Mesenchymal stem cell (in vitro differentiated cells and primary cell): ENCODE measurements at regions not wholly inside any gene's neighbourhood (a gene's known extent, or its start where the extent isn't known, plus 50 kb on each side); places are given as distances from the start of the nearest gene placed in this dataset.

Experiments used
- DNase-seq: peaks from one replicate; pipeline ENCODE4 v3.0.0-alpha.2; 2013
- H2AFZ ChIP-seq: one replicate; pipeline ENCODE4 v1.6.1; 2013; ENCODE audit warnings: low read depth, mild to moderate bottlenecking, control low read depth, inconsistent platforms, low read length, moderate library complexity
- H2AK5ac ChIP-seq: 2 replicates; pipeline ENCODE4 v1.6.1; 2013; ENCODE audit warnings: low read length, moderate library complexity, mild to moderate bottlenecking, inconsistent platforms; ENCODE audit not compliant: severe bottlenecking
- H2BK120ac ChIP-seq: one replicate; pipeline ENCODE4 v1.6.1; 2013; ENCODE audit warnings: low read depth, mild to moderate bottlenecking, inconsistent platforms, low read length, moderate library complexity
- H2BK12ac ChIP-seq, 2 experiments: one replicate each; pipeline ENCODE4 v1.6.1; 2013; ENCODE audit warnings: inconsistent platforms in 2 of 2, low read length in 2 of 2, mild to moderate bottlenecking in 2 of 2, moderate library complexity in 2 of 2, control low read depth in 1 of 2
- H2BK15ac ChIP-seq: one replicate; pipeline ENCODE4 v1.6.1; 2013; ENCODE audit warnings: mild to moderate bottlenecking, low read depth, inconsistent platforms; ENCODE audit not compliant: poor library complexity, severe bottlenecking
- H2BK5ac ChIP-seq: 2 replicates; pipeline ENCODE4 v1.6.1; 2013; ENCODE audit warnings: low read depth, mild to moderate bottlenecking, low read length, control low read depth, inconsistent platforms; ENCODE audit not compliant: poor library complexity, severe bottlenecking
- H3K14ac ChIP-seq, 2 experiments: one replicate each; pipeline ENCODE4 v1.6.1; 2013; ENCODE audit warnings: inconsistent platforms in 2 of 2, low read length in 2 of 2, control low read depth in 1 of 2, mild to moderate bottlenecking in 1 of 2, moderate library complexity in 1 of 2
- H3K18ac ChIP-seq, 2 experiments: one replicate each; pipeline ENCODE4 v1.6.1; 2013; ENCODE audit warnings: inconsistent platforms in 2 of 2, low read length in 2 of 2, control low read depth in 1 of 2, low read depth in 1 of 2, mild to moderate bottlenecking in 1 of 2
- H3K23ac ChIP-seq, 2 experiments: one replicate each; pipeline ENCODE4 v1.6.1; 2013; ENCODE audit warnings: inconsistent platforms in 2 of 2, low read length in 2 of 2, mild to moderate bottlenecking in 2 of 2, moderate library complexity in 2 of 2, control low read depth in 1 of 2
- H3K27ac ChIP-seq: 2 replicates; pipeline ENCODE4 v1.5.1; 2013; ENCODE audit warnings: mild to moderate bottlenecking, moderate library complexity, low read length, control low read depth, inconsistent platforms; ENCODE audit not compliant: poor library complexity, severe bottlenecking
- H3K27me3 ChIP-seq, 2 experiments: 2 replicates each; pipeline versions ENCODE4 v1.6.1 to v1.7.0; 2013; ENCODE audit warnings: low read length in 2 of 2, mild to moderate bottlenecking in 2 of 2, moderate library complexity in 2 of 2, control low read depth in 1 of 2, inconsistent platforms in 1 of 2; ENCODE audit not compliant: control insufficient read depth in 1 of 2, insufficient read depth in 1 of 2
- H3K36me3 ChIP-seq, 2 experiments: 2 replicates each; pipeline versions ENCODE4 v1.6.1 to v1.7.0; 2013; ENCODE audit warnings: low read length in 2 of 2, control low read depth in 1 of 2, inconsistent platforms in 1 of 2, low read depth in 1 of 2, mild to moderate bottlenecking in 1 of 2; ENCODE audit not compliant: insufficient read depth in 2 of 2, control insufficient read depth in 1 of 2
- H3K4ac ChIP-seq, 2 experiments: one replicate each; pipeline ENCODE4 v1.6.1; 2013; ENCODE audit warnings: inconsistent platforms in 2 of 2, low read length in 2 of 2, mild to moderate bottlenecking in 2 of 2, moderate library complexity in 2 of 2, control low read depth in 1 of 2, low read depth in 1 of 2
- H3K4me1 ChIP-seq: 2 replicates; pipeline ENCODE4 v1.6.1; 2013; ENCODE audit warnings: low read depth, low read length, control low read depth; ENCODE audit not compliant: control insufficient read depth, insufficient read depth
- H3K4me2 ChIP-seq: 2 replicates; pipeline ENCODE4 v1.6.1; 2013; ENCODE audit warnings: low read length, mild to moderate bottlenecking, inconsistent platforms; ENCODE audit not compliant: poor library complexity, severe bottlenecking
- H3K4me3 ChIP-seq, 2 experiments: 2 replicates each; pipeline versions ENCODE4 v1.5.1 to v1.7.0; 2013; ENCODE audit warnings: low read length in 2 of 2, mild to moderate bottlenecking in 2 of 2, control low read depth in 1 of 2, low read depth in 1 of 2; ENCODE audit not compliant: insufficient read depth in 1 of 2
- H3K79me1 ChIP-seq: replicated peaks from 2 replicates; pipeline ENCODE4 v1.6.1; 2013; ENCODE audit warnings: mild to moderate bottlenecking, control low read depth, low read length, inconsistent platforms; ENCODE audit not compliant: poor library complexity, severe bottlenecking
- H3K9ac ChIP-seq: 2 replicates; pipeline ENCODE4 v1.7.0; 2013; ENCODE audit warnings: mild to moderate bottlenecking, low read length, moderate library complexity
- H3K9me3 ChIP-seq: 2 replicates; pipeline ENCODE4 v1.7.0; 2013; ENCODE audit warnings: mild to moderate bottlenecking, low read length; ENCODE audit not compliant: control insufficient read depth
- H4K8ac ChIP-seq: one replicate; pipeline ENCODE4 v1.6.1; 2013; ENCODE audit warnings: inconsistent platforms, mild to moderate bottlenecking, low read length, moderate library complexity
- H4K91ac ChIP-seq: one replicate; pipeline ENCODE4 v1.6.1; 2013; ENCODE audit warnings: mild to moderate bottlenecking, low read length, inconsistent platforms
- WGBS: methylation state at CpG from one replicate; pipeline ENCODE4 v1.1.7; 2013; ENCODE audit warnings: mixed read lengths; 5-methylcytosine and 5-hydroxymethylcytosine counted together

GRCh38 chr2:5183031-5183430, 509.2 kb upstream of the SOX11 start:
- WGBS: 76% methylated on average over 5 of the region's 5 CpGs
- no peaks in the 10 kb centered on the region for H3K36me3 ChIP-seq

DNA sequence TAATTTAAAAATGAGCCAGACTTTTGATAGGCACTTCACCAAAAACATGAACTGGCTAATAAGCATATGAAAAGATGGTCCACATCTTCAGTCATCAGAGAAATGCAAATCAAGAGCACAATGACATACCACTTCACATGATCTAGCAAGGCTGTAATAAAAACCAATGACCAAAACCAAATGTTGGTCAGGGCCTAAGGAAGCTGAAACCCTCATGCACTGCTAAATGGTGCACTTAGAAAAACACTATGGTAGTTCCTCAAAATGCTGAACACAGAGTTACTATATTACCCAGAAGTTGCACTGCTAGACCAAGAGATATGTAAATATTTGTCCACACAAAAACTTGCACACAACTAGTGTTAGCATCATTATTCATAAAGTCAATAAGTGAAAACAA, 504.9 kb upstream of the SOX11 start:
- DNase-seq: no peak
- H3K23ac ChIP-seq: no peak overlapping the region
- H3K4me2 ChIP-seq: no peak overlapping the region
- no peaks in the 10 kb centered on the region for H3K79me1 ChIP-seq
- H4K91ac ChIP-seq: no peak overlapping the region
- no peaks in the 10 kb centered on the region for H3K4me1 ChIP-seq
- no peak overlapping the region for H3K27ac ChIP-seq
- H2BK15ac ChIP-seq: no peak overlapping the region
- H2BK5ac ChIP-seq: no peak overlapping the region
- H4K8ac ChIP-seq: no peak overlapping the region
- H3K9ac ChIP-seq: no peak overlapping the region
- H2AFZ ChIP-seq: no peak overlapping the region
- no peak overlapping the region for H3K4me3 ChIP-seq
- no peak overlapping the region for H2AK5ac ChIP-seq
- no peaks in the 10 kb centered on the region for H3K36me3 ChIP-seq
- peaks cover 30% of the 10 kb centered on the region for H3K9me3 ChIP-seq
- H2BK120ac ChIP-seq: no peak overlapping the region
- no peak overlapping the region for H3K14ac ChIP-seq
- no peak overlapping the region for H2BK12ac ChIP-seq
- no peak overlapping the region for H3K4ac ChIP-seq
- no peaks in the 10 kb centered on the region for H3K27me3 ChIP-seq
- no peak overlapping the region for H3K18ac ChIP-seq

More at GRCh38 chr2:5183031-5183430, 509.2 kb upstream of the SOX11 start:
- DNase-seq: no peak
- Histone ChIP-seq H4K8ac (no peak overlapping the region), H3K4ac (no peak overlapping the region), H3K79me1 (no peaks in the 10 kb centered on the region), H2BK5ac (no peak overlapping the region), H3K4me2 (no peak overlapping the region), H3K9me3 (peaks cover 24% of the 10 kb centered on the region), H3K4me1 (no peaks in the 10 kb centered on the region), H2BK12ac (no peak overlapping the region), H2BK120ac (no peak overlapping the region), H3K18ac (no peak overlapping the region), H3K4me3 (no peak overlapping the region), H2AK5ac (no peak overlapping the region), H3K27me3 (no peaks in the 10 kb centered on the region), H3K9ac (no peak overlapping the region), H3K14ac (no peak overlapping the region), H3K23ac (no peak overlapping the region), H2BK15ac (no peak overlapping the region), H2AFZ (no peak overlapping the region), H3K27ac (no peak overlapping the region), H4K91ac (no peak overlapping the region)

GRCh38 chr2:5188636-5189035, 503.5 kb upstream of the SOX11 start:
- Histone ChIP-seq H2AFZ (no peak overlapping the region), H3K4me1 (no peaks in the 10 kb centered on the region), H3K27ac (no peak overlapping the region), H3K18ac (no peak overlapping the region), H2BK12ac (no peak overlapping the region), H3K9ac (no peak overlapping the region), H2BK15ac (no peak overlapping the region), H4K91ac (no peak overlapping the region), H2BK120ac (no peak overlapping the region), H3K4me3 (no peak overlapping the region), H4K8ac (no peak overlapping the region), H3K4me2 (no peak overlapping the region), H2AK5ac (no peak overlapping the region), H3K9me3 (peaks cover 31% of the 10 kb centered on the region), H3K27me3 (no peaks in the 10 kb centered on the region), H3K14ac (no peak overlapping the region), H2BK5ac (no peak overlapping the region), H3K36me3 (no peaks in the 10 kb centered on the region), H3K79me1 (no peaks in the 10 kb centered on the region), H3K4ac (no peak overlapping the region), H3K23ac (no peak overlapping the region)
- 96% methylated on average over 4 of the region's 5 CpGs for WGBS
- DNase-seq: no peak

GRCh38 chr2:5190023-5190422, 502.2 kb upstream of the SOX11 start:
- Histone ChIP-seq H3K36me3 (no peaks in the 10 kb centered on the region), H3K18ac (no peak overlapping the region), H4K8ac (no peak overlapping the region), H2BK5ac (no peak overlapping the region), H2AK5ac (no peak overlapping the region), H3K9ac (no peak overlapping the region), H3K23ac (no peak overlapping the region), H3K27ac (no peak overlapping the region), H3K27me3 (no peaks in the 10 kb centered on the region), H3K79me1 (no peaks in the 10 kb centered on the region), H3K14ac (no peak overlapping the region), H3K4me2 (no peak overlapping the region), H3K4me3 (no peak overlapping the region), H3K4ac (no peak overlapping the region), H2BK12ac (no peak overlapping the region), H3K9me3 (peaks cover 34% of the 10 kb centered on the region), H2AFZ (no peak overlapping the region), H3K4me1 (no peaks in the 10 kb centered on the region), H2BK120ac (no peak overlapping the region), H4K91ac (no peak overlapping the region), H2BK15ac (no peak overlapping the region)
- WGBS: 97% methylated on average over 3 of the region's 5 CpGs
- DNase-seq: no peak
